ENCODE measurements at regions not wholly inside any gene's neighbourhood (a gene's known extent, or its start where the extent isn't known, plus 50 kb on each side); places are given as distances from the start of the nearest gene placed in this dataset.

DNA sequence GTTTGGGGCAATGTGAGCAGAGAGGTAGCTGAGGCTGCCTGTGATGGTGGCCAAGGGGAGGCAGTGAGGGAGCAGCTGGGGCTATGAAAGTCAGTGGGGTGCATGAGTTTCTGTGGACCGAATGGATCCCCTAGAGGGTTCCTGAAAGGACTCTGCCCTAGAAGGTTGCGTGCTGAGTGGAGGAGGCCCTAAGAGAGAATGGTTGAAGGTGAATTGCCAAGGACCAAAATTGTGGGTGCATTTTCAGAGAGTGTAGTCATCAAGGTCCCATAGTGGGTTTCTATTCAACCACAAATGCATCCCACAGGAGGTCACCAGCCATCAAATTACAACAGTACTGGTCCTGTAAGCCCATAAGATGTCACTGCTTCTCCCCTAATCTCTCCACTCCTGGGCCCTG is 298.3 kb downstream of the CDK5RAP2 start:
- 91% methylated on average over 2 of the region's 2 CpGs for WGBS
- no peaks in the 10 kb centered on the region for H3K9me3 ChIP-seq (ENCODE audit: control insufficient read depth in 4 of 4, low read length in 3 of 4)
- H3K27ac ChIP-seq (ENCODE audit: low read depth in 1 of 2, low read length in 2 of 2) = no peak overlapping the region
- no peak for DNase-seq (ENCODE audit: low spot score)
- no peaks in the 10 kb centered on the region for H3K27me3 ChIP-seq (ENCODE audit: control insufficient read depth in 4 of 4, insufficient read depth in 4 of 4, low read length in 3 of 4)
- H3K9ac ChIP-seq (ENCODE audit: low read depth in 1 of 2, low read length in 2 of 2) = no peak overlapping the region
- no peak for TF ChIP-seq EGR1 (IDR thresholded peaks at IDR 0.05; ENCODE audit: low read depth in 2 of 2)
- TF ChIP-seq, protein P1, sequence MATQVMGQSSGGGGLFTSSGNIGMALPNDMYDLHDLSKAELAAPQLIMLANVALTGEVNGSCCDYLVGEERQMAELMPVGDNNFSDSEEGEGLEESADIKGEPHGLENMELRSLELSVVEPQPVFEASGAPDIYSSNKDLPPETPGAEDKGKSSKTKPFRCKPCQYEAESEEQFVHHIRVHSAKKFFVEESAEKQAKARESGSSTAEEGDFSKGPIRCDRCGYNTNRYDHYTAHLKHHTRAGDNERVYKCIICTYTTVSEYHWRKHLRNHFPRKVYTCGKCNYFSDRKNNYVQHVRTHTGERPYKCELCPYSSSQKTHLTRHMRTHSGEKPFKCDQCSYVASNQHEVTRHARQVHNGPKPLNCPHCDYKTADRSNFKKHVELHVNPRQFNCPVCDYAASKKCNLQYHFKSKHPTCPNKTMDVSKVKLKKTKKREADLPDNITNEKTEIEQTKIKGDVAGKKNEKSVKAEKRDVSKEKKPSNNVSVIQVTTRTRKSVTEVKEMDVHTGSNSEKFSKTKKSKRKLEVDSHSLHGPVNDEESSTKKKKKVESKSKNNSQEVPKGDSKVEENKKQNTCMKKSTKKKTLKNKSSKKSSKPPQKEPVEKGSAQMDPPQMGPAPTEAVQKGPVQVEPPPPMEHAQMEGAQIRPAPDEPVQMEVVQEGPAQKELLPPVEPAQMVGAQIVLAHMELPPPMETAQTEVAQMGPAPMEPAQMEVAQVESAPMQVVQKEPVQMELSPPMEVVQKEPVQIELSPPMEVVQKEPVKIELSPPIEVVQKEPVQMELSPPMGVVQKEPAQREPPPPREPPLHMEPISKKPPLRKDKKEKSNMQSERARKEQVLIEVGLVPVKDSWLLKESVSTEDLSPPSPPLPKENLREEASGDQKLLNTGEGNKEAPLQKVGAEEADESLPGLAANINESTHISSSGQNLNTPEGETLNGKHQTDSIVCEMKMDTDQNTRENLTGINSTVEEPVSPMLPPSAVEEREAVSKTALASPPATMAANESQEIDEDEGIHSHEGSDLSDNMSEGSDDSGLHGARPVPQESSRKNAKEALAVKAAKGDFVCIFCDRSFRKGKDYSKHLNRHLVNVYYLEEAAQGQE (IDR thresholded peaks at IDR 0.05) = no peak
- TF ChIP-seq, protein P2, sequence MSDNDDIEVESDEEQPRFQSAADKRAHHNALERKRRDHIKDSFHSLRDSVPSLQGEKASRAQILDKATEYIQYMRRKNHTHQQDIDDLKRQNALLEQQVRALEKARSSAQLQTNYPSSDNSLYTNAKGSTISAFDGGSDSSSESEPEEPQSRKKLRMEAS (IDR thresholded peaks at IDR 0.05) = no peak
- no peak for TF ChIP-seq RAD21 (IDR thresholded peaks at IDR 0.05)
- no peak for TF ChIP-seq FOXA2 (IDR thresholded peaks at IDR 0.05)
- TF ChIP-seq HNF4A (conservative IDR thresholded peaks at IDR 0.05) = no peak
- no peak for TF ChIP-seq HNF4G (IDR thresholded peaks at IDR 0.05)
- TF ChIP-seq, protein P3, sequence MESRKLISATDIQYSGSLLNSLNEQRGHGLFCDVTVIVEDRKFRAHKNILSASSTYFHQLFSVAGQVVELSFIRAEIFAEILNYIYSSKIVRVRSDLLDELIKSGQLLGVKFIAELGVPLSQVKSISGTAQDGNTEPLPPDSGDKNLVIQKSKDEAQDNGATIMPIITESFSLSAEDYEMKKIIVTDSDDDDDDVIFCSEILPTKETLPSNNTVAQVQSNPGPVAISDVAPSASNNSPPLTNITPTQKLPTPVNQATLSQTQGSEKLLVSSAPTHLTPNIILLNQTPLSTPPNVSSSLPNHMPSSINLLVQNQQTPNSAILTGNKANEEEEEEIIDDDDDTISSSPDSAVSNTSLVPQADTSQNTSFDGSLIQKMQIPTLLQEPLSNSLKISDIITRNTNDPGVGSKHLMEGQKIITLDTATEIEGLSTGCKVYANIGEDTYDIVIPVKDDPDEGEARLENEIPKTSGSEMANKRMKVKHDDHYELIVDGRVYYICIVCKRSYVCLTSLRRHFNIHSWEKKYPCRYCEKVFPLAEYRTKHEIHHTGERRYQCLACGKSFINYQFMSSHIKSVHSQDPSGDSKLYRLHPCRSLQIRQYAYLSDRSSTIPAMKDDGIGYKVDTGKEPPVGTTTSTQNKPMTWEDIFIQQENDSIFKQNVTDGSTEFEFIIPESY (IDR thresholded peaks at IDR 0.05) = no peak
- no peak for TF ChIP-seq JUND (IDR thresholded peaks at IDR 0.05)
- no peak for TF ChIP-seq GABPA (IDR thresholded peaks at IDR 0.05 in 1 of 2, conservative IDR thresholded peaks at IDR 0.05 in 1 of 2)
- no peak for TF ChIP-seq TAF1 (conservative IDR thresholded peaks at IDR 0.05)
- no peaks in the 10 kb centered on the region for H3K36me3 ChIP-seq (ENCODE audit: control insufficient read depth in 4 of 4, insufficient read depth in 3 of 4, low read depth in 1 of 4, low read length in 3 of 4)
- H3K4me1 ChIP-seq (ENCODE audit: control insufficient read depth in 4 of 4, insufficient read depth in 4 of 4, low read length in 3 of 4) = no peaks in the 10 kb centered on the region
- H3K4me3 ChIP-seq (ENCODE audit: low read depth in 1 of 3, low read length in 3 of 3) = no peak overlapping the region

DNA sequence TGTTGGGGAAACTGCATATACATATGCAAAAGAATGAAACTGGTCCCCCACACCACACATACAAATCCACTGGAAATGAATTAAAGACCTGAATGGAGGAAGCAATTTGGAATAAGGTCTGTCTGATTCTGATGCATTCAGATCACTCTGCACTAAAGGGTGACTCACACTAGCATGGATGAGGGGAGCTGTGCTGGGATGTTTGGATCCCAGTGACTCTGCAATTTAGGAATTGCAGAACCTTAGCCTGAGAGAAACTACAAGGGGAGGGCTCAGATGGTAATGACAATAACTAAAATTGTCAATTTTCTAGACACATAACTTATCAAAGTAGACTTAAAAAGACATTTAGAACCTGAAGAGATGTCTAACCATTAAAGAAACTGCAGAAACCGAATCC is 312.0 kb downstream of the CDK5RAP2 start:
- H3K4me3 ChIP-seq (ENCODE audit: low read depth in 1 of 3, low read length in 3 of 3) = no peak overlapping the region
- H3K36me3 ChIP-seq (ENCODE audit: control insufficient read depth in 4 of 4, insufficient read depth in 3 of 4, low read depth in 1 of 4, low read length in 3 of 4) = no peaks in the 10 kb centered on the region
- TF ChIP-seq TAF1 (conservative IDR thresholded peaks at IDR 0.05) = no peak
- TF ChIP-seq, protein P1 (IDR thresholded peaks at IDR 0.05) = no peak
- no peak for TF ChIP-seq GABPA (IDR thresholded peaks at IDR 0.05 in 1 of 2, conservative IDR thresholded peaks at IDR 0.05 in 1 of 2)
- TF ChIP-seq, protein P2 (IDR thresholded peaks at IDR 0.05) = no peak
- TF ChIP-seq HNF4A (conservative IDR thresholded peaks at IDR 0.05) = no peak
- no peak overlapping the region for H3K27ac ChIP-seq (ENCODE audit: low read depth in 1 of 2, low read length in 2 of 2)
- no peak for DNase-seq (ENCODE audit: low spot score)
- H3K27me3 ChIP-seq (ENCODE audit: control insufficient read depth in 4 of 4, insufficient read depth in 4 of 4, low read length in 3 of 4) = no peaks in the 10 kb centered on the region
- WGBS = 89% methylated on average over 1 of the region's 1 CpG
- H3K9ac ChIP-seq (ENCODE audit: low read depth in 1 of 2, low read length in 2 of 2) = no peak overlapping the region
- H3K9me3 ChIP-seq (ENCODE audit: control insufficient read depth in 4 of 4, low read length in 3 of 4) = no peaks in the 10 kb centered on the region
- no peaks in the 10 kb centered on the region for H3K4me1 ChIP-seq (ENCODE audit: control insufficient read depth in 4 of 4, insufficient read depth in 4 of 4, low read length in 3 of 4)

Data from liver (tissue), 7 donors.